ENCODE measurements at regions not wholly inside any gene's neighbourhood (a gene's known extent, or its start where the extent isn't known, plus 50 kb on each side); places are given as distances from the start of the nearest gene placed in this dataset.

DNA sequence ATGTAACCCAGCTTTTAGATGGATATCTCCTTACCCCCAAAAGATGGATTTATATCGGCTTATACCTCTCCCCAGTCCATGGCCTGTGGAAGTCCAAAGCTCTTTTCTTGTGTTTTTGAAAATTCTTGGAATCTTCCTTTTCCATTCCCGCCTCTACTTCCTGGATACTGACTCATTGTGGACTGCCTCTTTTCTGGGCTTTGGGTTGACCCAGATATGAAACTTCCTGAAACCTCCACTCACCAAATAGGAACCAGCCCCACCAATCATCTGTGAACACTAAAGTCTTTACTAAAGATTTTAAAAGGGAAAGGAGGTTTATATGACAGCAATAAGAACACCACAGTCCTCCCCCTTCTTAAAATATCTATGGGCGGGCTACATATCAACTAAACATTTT lies 163.4 kb upstream of the SYN3 start:
- Histone ChIP-seq H3K36me3 (ENCODE audit: insufficient read depth, low read length) (no peaks in the 10 kb centered on the region), H3K9me3 (ENCODE audit: control insufficient read depth in 1 of 2, low read length in 2 of 2) (no peaks in the 10 kb centered on the region), H3K4me3 (ENCODE audit: low read length in 2 of 2) (no peak overlapping the region), H3K27me3 (ENCODE audit: insufficient read depth, low read length) (no peaks in the 10 kb centered on the region), H3K27ac (ENCODE audit: low read depth, low read length) (no peak overlapping the region), H3K4me1 (ENCODE audit: insufficient read depth, low read length) (no peaks in the 10 kb centered on the region)
- intact Hi-C loops (cut with micrococcal nuclease), result no loop called here
- H3K9me3 Mint-ChIP-seq, result peaks cover 0 to 6% (median 1%) of the 10 kb centered on the region in 8 donors
- DNase-seq, result no peak
- H3K27me3 Mint-ChIP-seq, result peaks cover 0 to 2% of the 10 kb centered on the region in 2 donors
- POLR2A ChIA-PET (ENCODE audit: partially characterized antibody), result no interaction called here
- H3K27ac Mint-ChIP-seq, result no peak overlapping the region
- CTCF ChIA-PET (ENCODE audit: partially characterized antibody), result no interaction called here
- no peaks in the 10 kb centered on the region for H3K4me1 Mint-ChIP-seq
- H3K36me3 Mint-ChIP-seq, result no peaks in the 10 kb centered on the region
- H3K4me3 Mint-ChIP-seq, result no peak overlapping the region

DNA sequence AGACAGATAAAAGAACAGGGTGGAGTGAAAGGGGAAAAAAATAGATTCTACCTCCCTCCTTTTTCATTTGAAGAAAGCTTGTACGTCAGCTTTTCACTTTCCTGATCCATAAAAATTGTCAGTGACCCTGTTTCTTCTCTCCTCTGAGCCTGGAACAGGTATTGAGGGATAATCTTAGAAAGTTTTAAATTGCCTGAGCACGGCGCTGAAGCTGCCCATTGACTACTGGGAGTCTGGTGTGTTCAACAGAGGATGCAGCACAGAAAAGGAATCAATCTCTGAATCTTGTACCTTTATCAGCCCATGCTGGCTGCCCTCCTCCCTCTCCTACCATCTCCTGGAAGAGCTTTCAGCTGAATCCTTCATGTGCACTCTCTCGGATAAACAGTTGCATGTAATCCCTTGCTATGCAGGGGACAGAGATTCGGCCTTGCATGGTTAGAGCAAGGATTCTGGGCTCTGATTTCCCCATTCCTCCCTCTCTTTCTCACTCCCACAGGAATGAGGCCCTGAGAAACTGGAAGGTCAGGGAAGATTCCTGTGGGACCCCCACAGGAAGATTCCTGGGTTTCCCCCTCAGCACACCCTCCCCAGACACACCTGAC lies 162.4 kb upstream of the SYN3 start:
- no peak overlapping the region for H3K4me3 Mint-ChIP-seq
- Histone ChIP-seq H3K27ac (ENCODE audit: low read depth, low read length) (no peak overlapping the region), H3K9me3 (ENCODE audit: control insufficient read depth in 1 of 2, low read length in 2 of 2) (no peaks in the 10 kb centered on the region), H3K4me3 (ENCODE audit: low read length in 2 of 2) (no peak overlapping the region), H3K4me1 (ENCODE audit: insufficient read depth, low read length) (no peaks in the 10 kb centered on the region), H3K27me3 (ENCODE audit: insufficient read depth, low read length) (no peaks in the 10 kb centered on the region), H3K36me3 (ENCODE audit: insufficient read depth, low read length) (no peaks in the 10 kb centered on the region)
- CTCF ChIA-PET (ENCODE audit: partially characterized antibody), result no interaction called here
- H3K36me3 Mint-ChIP-seq, result no peaks in the 10 kb centered on the region
- H3K9me3 Mint-ChIP-seq, result peaks cover 0 to 2% (median 0%) of the 10 kb centered on the region in 8 donors
- H3K27ac Mint-ChIP-seq, result no peak overlapping the region
- H3K4me1 Mint-ChIP-seq, result no peaks in the 10 kb centered on the region
- POLR2A ChIA-PET (ENCODE audit: partially characterized antibody), result no interaction called here
- intact Hi-C loops (cut with micrococcal nuclease), result no loop called here
- no peak for DNase-seq
- peaks cover 0 to 2% of the 10 kb centered on the region in 2 donors for H3K27me3 Mint-ChIP-seq

DNA sequence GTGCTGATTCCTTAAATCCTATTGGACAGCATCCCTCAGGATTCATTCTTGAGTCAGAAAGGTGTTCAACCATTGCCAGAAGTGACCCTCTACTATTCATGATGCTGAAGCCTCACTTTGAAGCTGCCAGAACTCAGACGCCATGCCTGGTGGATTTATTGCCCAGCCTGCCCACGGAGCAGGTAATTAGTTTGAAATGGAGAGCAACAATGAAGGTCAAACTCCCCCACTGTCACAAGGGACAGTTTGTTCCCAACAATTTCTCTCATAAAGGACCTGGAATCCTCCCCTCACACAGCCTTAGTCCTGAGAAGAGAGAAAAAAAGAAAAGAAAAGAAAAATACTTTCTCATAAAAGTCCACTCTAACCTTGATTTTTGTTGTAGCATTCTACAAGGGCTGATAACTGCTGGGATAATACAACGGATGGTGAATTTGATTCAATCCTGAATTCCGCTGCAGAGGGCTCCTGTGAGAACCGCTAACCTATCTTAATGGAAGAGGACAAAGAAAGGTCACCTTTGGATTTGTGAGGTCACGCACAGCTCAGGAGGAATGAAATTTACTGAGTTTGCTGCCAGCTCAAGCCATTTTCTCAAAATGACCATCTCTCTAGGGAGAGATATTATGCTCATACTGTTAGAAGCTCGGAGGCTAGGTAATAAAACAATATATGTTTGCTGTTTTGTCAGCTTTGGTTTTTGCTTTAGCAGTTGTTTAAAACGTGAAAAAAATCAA lies 161.6 kb upstream of the SYN3 start:
- Histone ChIP-seq H3K4me1 (ENCODE audit: insufficient read depth, low read length) (no peaks in the 10 kb centered on the region), H3K27me3 (ENCODE audit: insufficient read depth, low read length) (no peaks in the 10 kb centered on the region), H3K36me3 (ENCODE audit: insufficient read depth, low read length) (no peaks in the 10 kb centered on the region), H3K9me3 (ENCODE audit: control insufficient read depth in 1 of 2, low read length in 2 of 2) (no peaks in the 10 kb centered on the region), H3K4me3 (ENCODE audit: low read length in 2 of 2) (no peak overlapping the region), H3K27ac (ENCODE audit: low read depth, low read length) (no peak overlapping the region)
- H3K36me3 Mint-ChIP-seq, result no peaks in the 10 kb centered on the region
- no peak overlapping the region for H3K4me3 Mint-ChIP-seq
- no peak for DNase-seq
- peaks cover 0 to 2% (median 0%) of the 10 kb centered on the region in 8 donors for H3K9me3 Mint-ChIP-seq
- H3K4me1 Mint-ChIP-seq, result no peaks in the 10 kb centered on the region
- CTCF ChIA-PET (ENCODE audit: partially characterized antibody), result no interaction called here
- POLR2A ChIA-PET (ENCODE audit: partially characterized antibody), result no interaction called here
- no peak overlapping the region for H3K27ac Mint-ChIP-seq
- peaks cover 0 to 2% of the 10 kb centered on the region in 2 donors for H3K27me3 Mint-ChIP-seq
- intact Hi-C loops (cut with micrococcal nuclease), result no loop called here

DNA sequence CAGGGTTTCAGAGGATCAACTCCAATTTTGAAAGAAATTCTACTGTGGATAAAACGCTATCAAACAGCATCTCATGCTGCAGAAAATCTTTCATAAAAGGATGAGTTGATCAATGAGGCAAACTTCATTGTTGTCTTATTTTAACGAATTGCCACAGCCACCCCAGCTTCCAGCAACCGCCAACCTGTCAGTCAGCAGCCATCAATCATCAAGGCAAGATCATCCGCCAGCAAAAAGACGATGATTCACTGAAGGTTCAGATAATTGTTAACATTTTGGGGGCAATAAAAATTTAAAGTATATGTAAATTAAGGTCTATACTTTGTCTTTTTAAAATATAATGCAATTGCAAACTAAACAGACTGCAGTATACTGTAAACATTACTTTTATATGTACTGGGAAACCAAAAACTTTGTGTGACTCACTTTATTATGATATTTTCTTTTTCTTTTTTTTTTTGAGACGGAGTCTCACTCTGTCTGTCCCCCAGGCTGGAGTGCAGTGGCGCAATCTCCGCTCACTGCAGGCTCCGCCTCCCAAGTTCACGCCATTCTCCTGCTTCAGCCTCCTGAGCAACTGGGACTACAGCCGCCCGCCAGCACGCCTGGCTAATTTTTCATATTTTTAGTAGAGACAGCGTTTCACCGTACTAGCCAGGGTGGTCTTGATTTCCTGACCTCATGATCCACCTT lies 155.3 kb upstream of the SYN3 start:
- peaks cover 0 to 3% (median 0%) of the 10 kb centered on the region in 4 donors for H3K4me1 Mint-ChIP-seq
- intact Hi-C loops (cut with micrococcal nuclease), result no loop called here
- peaks cover 2 to 3% of the 10 kb centered on the region in 2 donors for H3K27me3 Mint-ChIP-seq
- H3K4me3 Mint-ChIP-seq, result no peak overlapping the region
- Histone ChIP-seq H3K27ac (ENCODE audit: low read depth, low read length) (no peak overlapping the region), H3K4me3 (ENCODE audit: low read length in 2 of 2) (no peak overlapping the region), H3K9me3 (ENCODE audit: control insufficient read depth in 1 of 2, low read length in 2 of 2) (no peaks in the 10 kb centered on the region), H3K27me3 (ENCODE audit: insufficient read depth, low read length) (no peaks in the 10 kb centered on the region), H3K36me3 (ENCODE audit: insufficient read depth, low read length) (no peaks in the 10 kb centered on the region), H3K4me1 (ENCODE audit: insufficient read depth, low read length) (no peaks in the 10 kb centered on the region)
- ChIA-PET POLR2A (ENCODE audit: partially characterized antibody) (no interaction called here), CTCF (ENCODE audit: partially characterized antibody) (no interaction called here)
- H3K36me3 Mint-ChIP-seq, result no peaks in the 10 kb centered on the region
- DNase-seq, result no peak
- H3K9me3 Mint-ChIP-seq, result peaks cover 0 to 4% (median 0%) of the 10 kb centered on the region in 8 donors
- H3K27ac Mint-ChIP-seq, result no peak overlapping the region

DNA sequence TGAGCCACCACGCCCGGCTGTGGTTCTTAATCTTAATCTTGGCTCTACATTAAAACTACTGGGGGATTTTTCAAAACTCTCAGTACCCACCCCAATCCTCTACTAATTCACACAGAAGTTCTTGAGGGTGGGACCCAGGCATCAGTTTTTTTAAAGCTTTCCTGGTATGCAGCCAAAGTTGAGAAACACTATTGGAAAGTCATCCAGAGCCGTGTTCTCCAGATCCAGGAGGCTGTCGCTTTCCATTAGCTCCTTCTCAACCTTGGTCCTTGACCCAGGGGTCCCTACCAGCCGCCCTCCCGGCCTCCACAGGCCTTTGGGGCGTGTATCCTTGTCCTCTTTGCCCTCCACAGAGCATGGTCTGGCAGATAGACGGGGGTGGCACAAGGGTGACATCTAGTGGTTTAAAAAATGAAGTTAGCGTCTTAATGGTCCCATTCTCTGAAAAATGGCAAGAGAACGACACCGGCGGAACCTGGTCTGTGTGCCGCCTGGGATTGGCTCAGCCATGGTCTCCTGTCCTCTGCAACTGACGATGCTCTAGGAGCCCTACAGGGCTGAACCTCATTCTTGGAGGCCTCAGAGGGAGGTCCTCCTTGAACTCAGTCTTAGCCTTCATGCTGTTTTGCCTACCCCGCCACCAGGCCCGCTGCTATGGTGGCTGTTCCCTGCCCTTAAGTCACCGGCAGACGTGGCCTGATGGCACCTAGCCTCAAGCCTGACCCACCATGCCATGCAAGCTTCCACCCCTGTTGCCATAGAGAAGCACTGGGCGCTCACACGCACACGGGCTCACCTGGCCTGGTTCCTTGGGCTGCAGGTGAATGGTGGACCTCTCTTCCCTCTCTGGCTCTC lies 152.0 kb upstream of the SYN3 start:
- Mint-ChIP-seq H3K9me3 (peaks cover 0 to 4% (median 0%) of the 10 kb centered on the region in 8 donors), H3K36me3 (no peaks in the 10 kb centered on the region), H3K27ac (no peak overlapping the region), H3K4me1 (peaks cover 0 to 3% (median 0%) of the 10 kb centered on the region in 4 donors), H3K27me3 (peaks cover 3 to 4% of the 10 kb centered on the region in 2 donors), H3K4me3 (no peak overlapping the region)
- CTCF ChIA-PET (ENCODE audit: partially characterized antibody), result no interaction called here
- Histone ChIP-seq H3K4me3 (ENCODE audit: low read length in 2 of 2) (no peak overlapping the region), H3K9me3 (ENCODE audit: control insufficient read depth in 1 of 2, low read length in 2 of 2) (no peaks in the 10 kb centered on the region), H3K36me3 (ENCODE audit: insufficient read depth, low read length) (no peaks in the 10 kb centered on the region), H3K27me3 (ENCODE audit: insufficient read depth, low read length) (peaks cover 6% of the 10 kb centered on the region), H3K4me1 (ENCODE audit: insufficient read depth, low read length) (no peaks in the 10 kb centered on the region), H3K27ac (ENCODE audit: low read depth, low read length) (no peak overlapping the region)
- intact Hi-C loops (cut with micrococcal nuclease), result no loop called here
- DNase-seq, result no peak
- POLR2A ChIA-PET (ENCODE audit: partially characterized antibody), result no interaction called here

DNA sequence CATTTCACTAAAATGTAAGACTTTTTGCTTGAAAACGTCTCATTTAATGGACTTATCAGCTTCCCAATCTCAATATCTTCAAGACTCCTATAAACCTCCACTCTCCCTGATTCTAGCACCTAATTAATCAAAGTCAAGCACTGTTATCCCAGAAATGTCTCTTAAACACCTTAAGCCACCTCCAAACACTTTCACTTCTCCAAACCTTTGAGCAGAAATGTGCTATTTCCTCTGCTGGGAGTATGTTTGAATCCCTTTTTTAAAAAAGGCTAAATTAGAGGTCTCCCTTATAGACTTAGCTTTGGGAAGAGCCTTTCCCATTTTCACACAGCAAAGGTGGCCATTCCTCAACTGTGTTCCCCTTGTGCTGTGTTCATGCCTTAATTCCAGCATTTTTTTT lies 146.2 kb upstream of the SYN3 start:
- H3K9me3 Mint-ChIP-seq, result peaks cover 0 to 4% (median 0%) of the 10 kb centered on the region in 8 donors
- no peak overlapping the region for H3K27ac ChIP-seq (ENCODE audit: low read depth, low read length)
- peaks cover 6% of the 10 kb centered on the region for H3K27me3 ChIP-seq (ENCODE audit: insufficient read depth, low read length)
- intact Hi-C loops (cut with micrococcal nuclease), result no loop called here
- no peak overlapping the region for H3K27ac Mint-ChIP-seq
- ChIA-PET POLR2A (ENCODE audit: partially characterized antibody) (no interaction called here), CTCF (ENCODE audit: partially characterized antibody) (interaction anchor here (0.7 kb wide), 1 partner anchor 356 kb away, joined by 6 read pairs; no protein-coding TSS in a partner anchor)
- H3K36me3 Mint-ChIP-seq, result no peaks in the 10 kb centered on the region
- no peaks in the 10 kb centered on the region for H3K36me3 ChIP-seq (ENCODE audit: insufficient read depth, low read length)
- no peaks in the 10 kb centered on the region for H3K4me1 ChIP-seq (ENCODE audit: insufficient read depth, low read length)
- H3K27me3 Mint-ChIP-seq, result peaks cover 0 to 2% of the 10 kb centered on the region in 2 donors
- no peaks in the 10 kb centered on the region for H3K4me1 Mint-ChIP-seq
- no peak overlapping the region for H3K4me3 Mint-ChIP-seq
- H3K4me3 ChIP-seq (ENCODE audit: low read length in 2 of 2), result no peak overlapping the region
- H3K9me3 ChIP-seq (ENCODE audit: control insufficient read depth in 1 of 2, low read length in 2 of 2), result no peaks in the 10 kb centered on the region
- DNase-seq, result no peak

DNA sequence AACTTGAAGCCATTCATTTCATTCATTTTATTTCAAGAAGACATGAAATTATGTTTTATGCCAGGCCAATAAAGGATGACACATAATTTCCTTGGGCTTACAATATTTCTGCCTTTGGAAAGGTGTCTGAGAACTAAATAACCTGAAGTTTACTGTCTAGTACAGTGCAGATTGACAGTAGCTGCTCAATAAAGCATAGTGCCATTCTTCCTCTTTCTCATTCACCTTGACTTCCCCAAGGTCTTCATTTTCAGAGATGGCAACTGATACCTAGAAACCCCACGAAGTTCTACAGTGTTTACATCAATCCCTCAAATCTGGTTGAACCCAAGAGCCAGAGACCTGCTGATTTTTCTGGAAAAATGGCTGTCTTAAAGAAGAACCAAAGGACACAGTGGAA lies 144.3 kb upstream of the SYN3 start:
- Mint-ChIP-seq H3K36me3 (no peaks in the 10 kb centered on the region), H3K9me3 (peaks cover 0 to 4% (median 0%) of the 10 kb centered on the region in 8 donors), H3K4me1 (no peaks in the 10 kb centered on the region), H3K4me3 (no peak overlapping the region), H3K27me3 (peaks cover 0 to 2% of the 10 kb centered on the region in 2 donors), H3K27ac (no peak overlapping the region)
- POLR2A ChIA-PET (ENCODE audit: partially characterized antibody), result no interaction called here
- peaks cover 4% of the 10 kb centered on the region for H3K27me3 ChIP-seq (ENCODE audit: insufficient read depth, low read length)
- H3K27ac ChIP-seq (ENCODE audit: low read depth, low read length), result no peak overlapping the region
- H3K4me1 ChIP-seq (ENCODE audit: insufficient read depth, low read length), result no peaks in the 10 kb centered on the region
- H3K9me3 ChIP-seq (ENCODE audit: control insufficient read depth in 1 of 2, low read length in 2 of 2), result no peaks in the 10 kb centered on the region
- intact Hi-C loops (cut with micrococcal nuclease), result no loop called here
- no peaks in the 10 kb centered on the region for H3K36me3 ChIP-seq (ENCODE audit: insufficient read depth, low read length)
- no peak overlapping the region for H3K4me3 ChIP-seq (ENCODE audit: low read length in 2 of 2)
- CTCF ChIA-PET (ENCODE audit: partially characterized antibody), result no interaction called here
- no peak for DNase-seq

Measured in CD4-positive, alpha-beta memory T cell (primary cell).